Activated CD4-positive, alpha-beta T cell treated with anti-CD3 and anti-CD28 coated beads, Interleukin-2, amount 10 ng/mL, durations not matched to agents 7 days and 5 days (primary cell): ENCODE measurements at regions not wholly inside any gene's neighbourhood (a gene's known extent, or its start where the extent isn't known, plus 50 kb on each side); places are given as distances from the start of the nearest gene placed in this dataset.
"Not testable (repeated sequence)": the region's sequence is repeated elsewhere in the genome, so short reads cannot be mapped to it uniquely, and the experiment has no call there.

Source experiments
- CTCF ChIA-PET: fragments of 350-600 bp; sonication (Branson Sonifier 250); formaldehyde crosslinking; loops from one replicate; lab custom pipeline; 2021; ENCODE audit warnings: antibody characterized with exemption; lab: Charles Lee
- POLR2A ChIA-PET: fragments of 350-600 bp; sonication (Branson Sonifier 250); formaldehyde crosslinking; loops from one replicate; lab custom pipeline; 2021; ENCODE audit warnings: antibody characterized with exemption; lab: Charles Lee
- DNase-seq: peaks from one replicate; pipeline ENCODE4 v3.0.0-alpha.2; 2020
- H3K27ac Mint-ChIP-seq: one replicate; pipeline ENCODE4 v1.8.0; 2021; ENCODE audit warnings: mild to moderate bottlenecking, moderate library complexity, mixed read lengths
- H3K27me3 Mint-ChIP-seq: one replicate; pipeline ENCODE4 v1.8.0; 2021; ENCODE audit warnings: mixed read lengths
- H3K36me3 Mint-ChIP-seq: one replicate; pipeline ENCODE4 v1.8.0; 2021; ENCODE audit warnings: low read depth, mixed read lengths
- H3K4me1 Mint-ChIP-seq: one replicate; pipeline ENCODE4 v1.8.0; 2021; ENCODE audit warnings: mixed read lengths
- H3K4me3 Mint-ChIP-seq: one replicate; pipeline ENCODE4 v1.8.0; 2021; ENCODE audit warnings: mild to moderate bottlenecking, moderate library complexity, mixed read lengths
- H3K9me3 Mint-ChIP-seq: one replicate; pipeline ENCODE4 v1.8.0; 2021; ENCODE audit warnings: mixed read lengths

- not testable (repeated sequence) for H3K9me3 Mint-ChIP-seq
Measured at GRCh38 chr2:111302397-111303218, 181.9 kb downstream of the BCL2L11 start.

DNA sequence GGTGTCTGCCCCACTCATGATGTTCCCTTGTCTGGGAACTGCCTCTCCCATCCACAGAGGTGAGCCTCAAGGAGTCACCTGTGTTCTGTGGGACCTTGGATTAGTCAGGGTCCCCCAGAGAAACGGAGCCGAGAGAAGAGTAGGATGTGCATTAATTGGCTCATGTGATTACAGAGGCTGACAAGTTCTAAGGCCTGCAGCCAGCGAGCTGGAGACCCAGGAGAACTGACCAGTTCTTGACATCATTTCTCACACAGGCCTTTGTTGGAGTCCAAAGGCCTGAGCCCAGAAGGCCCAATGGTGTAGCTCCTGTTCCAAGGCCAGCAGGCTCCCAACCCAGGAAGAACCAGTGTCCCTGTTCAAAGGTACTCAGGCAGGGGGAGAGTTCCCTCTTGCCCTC, 186.6 kb downstream of the BCL2L11 start:
- DNase-seq, H3K27ac Mint-ChIP-seq, POLR2A ChIA-PET, H3K4me3 Mint-ChIP-seq, CTCF ChIA-PET, H3K36me3 Mint-ChIP-seq, H3K9me3 Mint-ChIP-seq, H3K4me1 Mint-ChIP-seq, H3K27me3 Mint-ChIP-seq: not testable (repeated sequence)

More at GRCh38 chr2:111302397-111303218, 181.9 kb downstream of the BCL2L11 start:
- H3K4me3 Mint-ChIP-seq, H3K27ac Mint-ChIP-seq, H3K36me3 Mint-ChIP-seq, CTCF ChIA-PET, DNase-seq, H3K4me1 Mint-ChIP-seq, POLR2A ChIA-PET, H3K27me3 Mint-ChIP-seq: not testable (repeated sequence)

DNA sequence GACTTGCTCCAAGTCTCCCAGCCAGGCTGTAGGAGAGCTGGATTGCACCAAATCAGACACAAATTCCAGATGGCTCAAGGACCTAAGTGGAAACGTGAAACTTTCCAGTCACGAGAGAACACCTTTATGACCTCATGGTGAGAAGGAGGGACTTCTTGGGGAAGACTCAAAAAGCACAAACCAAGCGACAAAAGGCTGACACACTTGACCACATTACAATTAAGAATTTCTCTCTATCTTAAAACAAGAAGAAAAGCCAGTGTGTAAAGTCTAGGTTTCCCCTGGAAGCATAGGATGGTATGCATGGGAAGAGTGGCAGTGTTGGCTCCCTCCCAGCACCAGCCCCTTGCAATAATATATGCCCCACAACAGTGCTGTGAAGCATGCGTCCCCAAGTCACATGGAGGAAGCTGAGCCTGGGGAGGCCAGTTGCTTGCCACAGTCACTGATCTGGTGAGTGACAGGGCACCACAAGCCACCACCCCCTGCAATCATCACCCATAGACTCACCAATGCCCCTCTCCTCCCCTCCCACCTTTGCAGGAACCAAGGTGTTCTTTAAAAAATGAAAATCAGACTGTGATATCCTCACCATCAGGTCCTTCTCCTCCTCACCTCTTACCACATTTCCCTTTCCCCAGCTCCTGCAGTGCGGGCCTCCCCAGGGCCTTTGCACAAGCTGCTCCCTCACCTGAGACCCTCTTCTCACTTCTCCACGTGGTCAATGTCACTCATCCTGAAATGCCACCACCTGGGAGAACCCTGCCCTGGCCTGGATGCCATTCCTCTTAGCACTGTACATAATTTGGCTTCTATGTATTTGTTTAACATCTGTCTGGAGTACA, 188.7 kb downstream of the BCL2L11 start:
- H3K27me3 Mint-ChIP-seq, DNase-seq, H3K36me3 Mint-ChIP-seq, H3K9me3 Mint-ChIP-seq, POLR2A ChIA-PET, H3K4me3 Mint-ChIP-seq, H3K27ac Mint-ChIP-seq, CTCF ChIA-PET, H3K4me1 Mint-ChIP-seq: not testable (repeated sequence)

DNA sequence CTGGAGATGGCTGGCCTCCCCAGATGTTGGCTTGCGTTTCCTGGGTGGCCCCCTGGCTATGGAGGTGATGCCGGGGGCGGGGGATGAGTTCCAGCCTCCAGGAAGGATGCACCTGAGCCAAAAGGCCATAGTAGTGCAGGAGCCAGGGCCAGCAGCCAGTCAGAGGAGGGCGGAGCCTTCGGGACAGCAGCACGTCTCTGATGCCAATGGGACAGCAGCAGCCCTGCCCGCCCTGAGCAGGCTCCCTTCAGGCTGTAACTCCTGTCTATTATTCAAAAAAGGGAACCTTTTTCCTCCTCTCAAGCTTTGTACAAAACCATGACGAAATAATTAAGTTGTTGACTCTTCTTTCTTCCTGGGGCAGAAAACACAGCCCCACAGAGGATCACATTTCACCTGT, 189.7 kb downstream of the BCL2L11 start:
- H3K36me3 Mint-ChIP-seq, H3K9me3 Mint-ChIP-seq, POLR2A ChIA-PET, H3K27ac Mint-ChIP-seq, H3K4me1 Mint-ChIP-seq, H3K27me3 Mint-ChIP-seq, H3K4me3 Mint-ChIP-seq, CTCF ChIA-PET, DNase-seq: not testable (repeated sequence)

GRCh38 chr2:111311568-111311967, 190.9 kb downstream of the BCL2L11 start:
- H3K9me3 Mint-ChIP-seq, H3K27me3 Mint-ChIP-seq, H3K4me1 Mint-ChIP-seq, CTCF ChIA-PET, POLR2A ChIA-PET, H3K4me3 Mint-ChIP-seq, H3K36me3 Mint-ChIP-seq, DNase-seq, H3K27ac Mint-ChIP-seq: not testable (repeated sequence)

DNA sequence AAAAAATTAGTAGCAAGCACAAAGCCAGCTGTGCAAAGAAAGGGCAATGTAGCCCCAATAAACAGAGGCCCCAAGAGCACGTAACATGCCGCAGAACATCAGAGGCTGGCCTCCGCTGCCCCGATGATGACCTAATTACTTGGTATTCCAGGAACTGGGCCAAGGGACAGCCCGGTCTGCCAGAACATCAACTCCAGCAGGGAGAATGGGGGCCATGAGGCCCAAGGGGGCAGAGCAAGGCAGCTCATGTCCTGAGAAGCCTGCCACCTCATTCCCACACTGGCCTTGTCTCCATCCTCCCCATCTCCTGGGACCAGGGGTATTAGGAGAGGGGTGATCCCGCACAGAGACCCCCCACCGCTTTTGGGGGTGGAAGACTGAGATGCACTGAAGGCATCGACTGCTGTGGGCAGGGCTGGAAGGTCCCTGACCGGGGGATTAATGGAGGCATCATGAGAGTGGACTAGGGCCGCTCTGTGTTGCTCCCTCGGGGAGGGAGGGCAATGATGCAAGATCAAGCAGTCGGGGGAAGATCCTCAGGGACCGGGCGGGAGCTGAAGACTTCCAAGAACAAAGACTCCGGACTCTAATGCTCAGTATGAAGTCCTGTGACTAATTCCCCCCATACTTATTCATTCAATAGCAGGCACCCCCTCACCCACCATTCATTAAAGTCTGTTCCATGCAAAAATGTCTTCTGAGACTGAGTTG, 192.3 kb downstream of the BCL2L11 start:
- H3K36me3 Mint-ChIP-seq, result not testable (repeated sequence)

GRCh38 chr2:111313711-111314110, 193.0 kb downstream of the BCL2L11 start:
- DNase-seq, H3K36me3 Mint-ChIP-seq, POLR2A ChIA-PET, CTCF ChIA-PET, H3K4me3 Mint-ChIP-seq, H3K4me1 Mint-ChIP-seq, H3K27me3 Mint-ChIP-seq, H3K27ac Mint-ChIP-seq, H3K9me3 Mint-ChIP-seq: not testable (repeated sequence)

More for the DNA sequence above, 192.3 kb downstream of the BCL2L11 start:
- H3K4me3 Mint-ChIP-seq, H3K27ac Mint-ChIP-seq, DNase-seq, CTCF ChIA-PET, H3K4me1 Mint-ChIP-seq, H3K9me3 Mint-ChIP-seq, POLR2A ChIA-PET, H3K27me3 Mint-ChIP-seq: not testable (repeated sequence)

DNA sequence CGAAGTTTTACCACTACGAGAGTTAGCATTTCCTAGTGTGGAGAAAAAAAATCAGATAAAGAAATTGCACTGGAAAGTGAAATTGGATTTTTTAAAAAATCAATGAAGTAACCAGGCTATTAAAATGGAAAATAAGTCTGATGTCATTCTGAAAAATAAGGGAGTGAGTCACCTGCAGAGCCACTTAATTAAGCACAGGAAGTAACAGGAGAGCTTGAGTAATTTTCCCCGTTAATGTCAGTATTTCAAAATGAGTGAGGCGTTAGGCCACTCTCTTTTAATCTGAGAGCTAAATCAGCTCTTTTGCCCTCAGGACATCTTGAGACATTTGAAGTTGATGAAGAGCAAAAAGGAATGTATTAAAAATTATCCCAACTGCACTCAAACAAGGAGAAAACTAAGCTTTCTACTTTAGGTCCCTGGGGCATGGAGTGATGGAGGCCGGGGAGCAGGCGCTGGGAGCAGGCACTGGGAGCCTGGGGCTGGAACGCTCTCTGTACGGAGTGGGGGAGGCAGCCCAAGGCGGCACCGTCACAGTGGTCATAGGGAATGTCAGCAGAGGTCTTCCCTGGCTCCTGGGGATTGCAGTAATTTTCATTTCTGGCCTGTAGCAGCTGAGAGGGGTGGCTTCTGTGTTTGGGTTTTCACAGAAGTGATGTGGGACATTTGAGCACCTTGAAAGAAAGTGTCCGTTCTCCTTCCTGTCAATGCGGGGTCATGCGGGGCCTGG, 194.6 kb downstream of the BCL2L11 start:
- H3K4me1 Mint-ChIP-seq, H3K27ac Mint-ChIP-seq, POLR2A ChIA-PET, H3K4me3 Mint-ChIP-seq, H3K36me3 Mint-ChIP-seq, CTCF ChIA-PET, H3K9me3 Mint-ChIP-seq, H3K27me3 Mint-ChIP-seq, DNase-seq: not testable (repeated sequence)

GRCh38 chr2:111316221-111316741, 195.6 kb downstream of the BCL2L11 start:
- not testable (repeated sequence) for H3K27ac Mint-ChIP-seq

GRCh38 chr2:111316881-111317549, 196.3 kb downstream of the BCL2L11 start:
- CTCF ChIA-PET, H3K9me3 Mint-ChIP-seq: not testable (repeated sequence)

More at GRCh38 chr2:111316221-111316741, 195.6 kb downstream of the BCL2L11 start:
- H3K27me3 Mint-ChIP-seq, H3K4me1 Mint-ChIP-seq, DNase-seq, H3K9me3 Mint-ChIP-seq, H3K36me3 Mint-ChIP-seq, H3K4me3 Mint-ChIP-seq, POLR2A ChIA-PET, CTCF ChIA-PET: not testable (repeated sequence)

GRCh38 chr2:111319552-111319951, 198.8 kb downstream of the BCL2L11 start:
- H3K27ac Mint-ChIP-seq, H3K36me3 Mint-ChIP-seq, CTCF ChIA-PET, H3K4me3 Mint-ChIP-seq, POLR2A ChIA-PET, H3K27me3 Mint-ChIP-seq, H3K4me1 Mint-ChIP-seq, DNase-seq, H3K9me3 Mint-ChIP-seq: not testable (repeated sequence)

More at GRCh38 chr2:111316881-111317549, 196.3 kb downstream of the BCL2L11 start:
- H3K4me1 Mint-ChIP-seq, POLR2A ChIA-PET, H3K27ac Mint-ChIP-seq, H3K27me3 Mint-ChIP-seq, H3K4me3 Mint-ChIP-seq, DNase-seq, H3K36me3 Mint-ChIP-seq: not testable (repeated sequence)

GRCh38 chr2:111320264-111320663, 199.6 kb downstream of the BCL2L11 start:
- POLR2A ChIA-PET, H3K4me1 Mint-ChIP-seq, H3K27me3 Mint-ChIP-seq, H3K36me3 Mint-ChIP-seq, H3K9me3 Mint-ChIP-seq, H3K27ac Mint-ChIP-seq, CTCF ChIA-PET, DNase-seq, H3K4me3 Mint-ChIP-seq: not testable (repeated sequence)
